Thymus (tissue), 11 donors: ENCODE measurements at regions not wholly inside any gene's neighbourhood (a gene's known extent, or its start where the extent isn't known, plus 50 kb on each side); places are given as distances from the start of the nearest gene placed in this dataset.
A peak's percentile ranks its signal among the peaks of the same experiment; 100 is the strongest.

Experiments
- DNase-seq, 9 donors: peaks; one replicate each; pipeline ENCODE4 v3.0.0-alpha.2; 2013; ENCODE audit warnings: low spot score in 9 of 9, low read depth in 6 of 9, missing footprints in 1 of 9
- H3K27ac ChIP-seq, 2 donors: one replicate each; pipeline ENCODE4 v1.5.1; 2013; ENCODE audit warnings: control low read depth in 1 of 2, low read depth in 1 of 2, low read length in 1 of 2, mild to moderate bottlenecking in 1 of 2, moderate library complexity in 1 of 2
- H3K27me3 ChIP-seq, 2 donors: one replicate each; pipeline ENCODE4 v1.5.1; 2013; ENCODE audit warnings: low read length in 1 of 2; ENCODE audit not compliant: control insufficient read depth in 2 of 2, insufficient read depth in 1 of 2
- H3K36me3 ChIP-seq, 2 donors: one replicate each; pipeline ENCODE4 v1.5.1; 2013; ENCODE audit warnings: low read length in 1 of 2, mild to moderate bottlenecking in 1 of 2, moderate library complexity in 1 of 2; ENCODE audit not compliant: control insufficient read depth in 2 of 2, insufficient read depth in 2 of 2
- H3K4me1 ChIP-seq, 2 donors: one replicate each; pipeline ENCODE4 v1.5.1; 2013; ENCODE audit warnings: low read length in 2 of 2; ENCODE audit not compliant: control insufficient read depth in 2 of 2, insufficient read depth in 2 of 2
- H3K4me3 ChIP-seq, 2 donors: one replicate each; pipeline ENCODE4 v1.5.1; 2013; ENCODE audit warnings: low read length in 2 of 2, control low read depth in 1 of 2, mild to moderate bottlenecking in 1 of 2
- H3K9me3 ChIP-seq, 2 donors: one replicate each; pipeline ENCODE4 v1.5.1; 2013; ENCODE audit warnings: low read length in 1 of 2, mild to moderate bottlenecking in 1 of 2; ENCODE audit not compliant: control insufficient read depth in 2 of 2, insufficient read depth in 1 of 2
- WGBS: extraction: QIAGEN DNeasy Blood & Tissue Kit; methylation state at CpG from one replicate; pipeline ENCODE4 v1.1.7; 2013; 5-methylcytosine and 5-hydroxymethylcytosine counted together
- donor health status: healthy.

GRCh38 chr2:45233301-45233700, 224.0 kb upstream of the SIX2 start:
- WGBS, result 97% methylated on average over 3 of the region's 3 CpGs
- peaks cover 0 to 9% of the 10 kb centered on the region in 2 donors for H3K4me1 ChIP-seq
- no peaks in the 10 kb centered on the region for H3K9me3 ChIP-seq
- DNase-seq, result no peak
- H3K27ac ChIP-seq, result no peak overlapping the region
- H3K36me3 ChIP-seq, result no peaks in the 10 kb centered on the region
- H3K27me3 ChIP-seq, result no peaks in the 10 kb centered on the region
- no peak overlapping the region for H3K4me3 ChIP-seq

- Histone ChIP-seq H3K4me3 (no peak overlapping the region), H3K9me3 (no peaks in the 10 kb centered on the region), H3K27me3 (no peaks in the 10 kb centered on the region), H3K27ac (no peak overlapping the region), H3K36me3 (no peaks in the 10 kb centered on the region), H3K4me1 (peaks cover 0 to 4% of the 10 kb centered on the region in 2 donors)
- DNase-seq, result no peak
- 88% methylated on average over 1 of the region's 1 CpG for WGBS
These were observed 223.6 kb upstream of the SIX2 start for GRCh38 chr2:45232818-45233217.

- H3K4me1 ChIP-seq, result peaks cover 5 to 9% of the 10 kb centered on the region in 2 donors
- peaks cover 0 to 5% of the 10 kb centered on the region in 2 donors for H3K9me3 ChIP-seq
- 92% methylated on average over 1 of the region's 1 CpG for WGBS
- no peak for DNase-seq
- no peak overlapping the region for H3K4me3 ChIP-seq
- no peaks in the 10 kb centered on the region for H3K27me3 ChIP-seq
- H3K27ac ChIP-seq, result no peak overlapping the region
- H3K36me3 ChIP-seq, result no peaks in the 10 kb centered on the region
These were observed 220.2 kb upstream of the SIX2 start for GRCh38 chr2:45229411-45229810.

GRCh38 chr2:45227347-45227746, 218.1 kb upstream of the SIX2 start:
- H3K4me1 ChIP-seq, result peaks cover 16 to 24% of the 10 kb centered on the region in 2 donors
- no peak for DNase-seq
- H3K4me3 ChIP-seq, result no peak overlapping the region
- WGBS, result 97% methylated on average over 3 of the region's 3 CpGs
- H3K9me3 ChIP-seq, result peaks cover 0 to 5% of the 10 kb centered on the region in 2 donors
- no peaks in the 10 kb centered on the region for H3K27me3 ChIP-seq
- no peak overlapping the region for H3K27ac ChIP-seq
- no peaks in the 10 kb centered on the region for H3K36me3 ChIP-seq

GRCh38 chr2:45224993-45225380, 215.7 kb upstream of the SIX2 start:
- Histone ChIP-seq H3K4me3 (no peak overlapping the region), H3K27ac (peak overlapping the region in 1 of 2 donors; percentile 90), H3K4me1 (peaks cover 28 to 46% of the 10 kb centered on the region in 2 donors), H3K36me3 (no peaks in the 10 kb centered on the region), H3K9me3 (peaks cover 0 to 5% of the 10 kb centered on the region in 2 donors), H3K27me3 (no peaks in the 10 kb centered on the region)
- DNase-seq, result no peak
- WGBS, result 98% methylated on average over 4 of the region's 4 CpGs

GRCh38 chr2:45224321-45224992, 215.2 kb upstream of the SIX2 start:
- Histone ChIP-seq H3K36me3 (no peaks in the 10 kb centered on the region), H3K4me3 (peak overlapping the region in 1 of 2 donors; percentile 4), H3K9me3 (peaks cover 0 to 5% of the 10 kb centered on the region in 2 donors), H3K27ac (peak overlapping the region; percentile 55 to 90), H3K4me1 (peaks cover 28 to 50% of the 10 kb centered on the region in 2 donors), H3K27me3 (no peaks in the 10 kb centered on the region)
- peak; percentile 42 to 87 (median 68) for DNase-seq
- 21% methylated on average over 13 of the region's 13 CpGs for WGBS

GRCh38 chr2:45223531-45223930, 214.3 kb upstream of the SIX2 start:
- H3K4me1 ChIP-seq, result peaks cover 28 to 50% of the 10 kb centered on the region in 2 donors
- H3K27me3 ChIP-seq, result no peaks in the 10 kb centered on the region
- 92% methylated on average over 8 of the region's 8 CpGs for WGBS
- no peaks in the 10 kb centered on the region for H3K36me3 ChIP-seq
- peak in 1 of 9 donors; percentile 35 for DNase-seq
- H3K4me3 ChIP-seq, result no peak overlapping the region
- H3K27ac ChIP-seq, result peak overlapping the region; percentile 10 to 90
- H3K9me3 ChIP-seq, result peaks cover 0 to 5% of the 10 kb centered on the region in 2 donors

GRCh38 chr2:45220227-45220626, 211.0 kb upstream of the SIX2 start:
- Histone ChIP-seq H3K36me3 (no peaks in the 10 kb centered on the region), H3K4me1 (peaks cover 28 to 49% of the 10 kb centered on the region in 2 donors), H3K9me3 (peaks cover 0 to 2% of the 10 kb centered on the region in 2 donors), H3K27ac (no peak overlapping the region), H3K27me3 (no peaks in the 10 kb centered on the region), H3K4me3 (no peak overlapping the region)
- peak in 1 of 9 donors; percentile 35 for DNase-seq
- 54% methylated on average over 8 of the region's 8 CpGs for WGBS

- no peaks in the 10 kb centered on the region for H3K27me3 ChIP-seq
- H3K27ac ChIP-seq, result no peak overlapping the region
- WGBS, result 61% methylated on average over 3 of the region's 3 CpGs
- no peaks in the 10 kb centered on the region for H3K36me3 ChIP-seq
- no peak for DNase-seq
- no peak overlapping the region for H3K4me3 ChIP-seq
- H3K9me3 ChIP-seq, result peaks cover 0 to 2% of the 10 kb centered on the region in 2 donors
- H3K4me1 ChIP-seq, result peaks cover 19 to 38% of the 10 kb centered on the region in 2 donors
These were observed 209.7 kb upstream of the SIX2 start for GRCh38 chr2:45218931-45219339.
